WTC11 (cell line): ENCODE measurements at regions not wholly inside any gene's neighbourhood (a gene's known extent, or its start where the extent isn't known, plus 50 kb on each side); places are given as distances from the start of the nearest gene placed in this dataset.

Experiments used
- CREM ChIP-seq: sonication (generic); formaldehyde crosslinking; IDR thresholded peaks from 2 replicates; pipeline ENCODE4 v1.8.1; 2022; ENCODE audit warnings: mild to moderate bottlenecking, missing genetic modification reagents, moderate library complexity
- ELF4 ChIP-seq: sonication (generic); formaldehyde crosslinking; IDR thresholded peaks from 2 replicates; pipeline ENCODE4 v1.8.1; 2022; ENCODE audit warnings: low read depth, mild to moderate bottlenecking, moderate library complexity, missing genetic modification reagents
- JUN ChIP-seq: sonication (generic); formaldehyde crosslinking; IDR thresholded peaks from 2 replicates; pipeline ENCODE4 v1.8.0; 2023; ENCODE audit warnings: mild to moderate bottlenecking, missing genetic modification reagents
- NR2C2 ChIP-seq: sonication (generic); formaldehyde crosslinking; IDR thresholded peaks from 2 replicates; pipeline ENCODE4 v1.8.0; 2022; ENCODE audit warnings: mild to moderate bottlenecking, missing genetic modification reagents
- ZNF138 ChIP-seq: sonication (generic); formaldehyde crosslinking; conservative IDR thresholded peaks from 2 replicates; pipeline ENCODE4 v1.8.1; 2022; ENCODE audit warnings: mild to moderate bottlenecking, moderate library complexity, missing genetic modification reagents
- TF ChIP-seq, protein P1 (sequence below): sonication (generic); formaldehyde crosslinking; IDR thresholded peaks from 2 replicates; pipeline ENCODE4 v1.8.1; 2022; ENCODE audit warnings: low read depth, mild to moderate bottlenecking, moderate library complexity, missing genetic modification reagents, borderline replicate concordance
- TF ChIP-seq, protein P2 (sequence below): sonication (generic); formaldehyde crosslinking; IDR thresholded peaks from 2 replicates; pipeline ENCODE4 v1.8.0; 2023; ENCODE audit warnings: missing genetic modification reagents
- TF ChIP-seq, protein P3 (sequence below): sonication (generic); formaldehyde crosslinking; conservative IDR thresholded peaks from 2 replicates; pipeline ENCODE4 v1.8.1; 2022; ENCODE audit warnings: mild to moderate bottlenecking, missing genetic modification reagents
- TF ChIP-seq, protein P4 (sequence below): sonication (generic); formaldehyde crosslinking; IDR thresholded peaks from 2 replicates; pipeline ENCODE4 v1.8.1; 2022; ENCODE audit warnings: mild to moderate bottlenecking, moderate library complexity, missing genetic modification reagents
- TF ChIP-seq, protein P5 (sequence below): fragments of 200-600 bp; IDR thresholded peaks from 2 replicates; pipeline ENCODE4 v1.8.0; 2022; ENCODE audit warnings: antibody characterized with exemption
- TF ChIP-seq, protein P6 (sequence below): sonication (generic); formaldehyde crosslinking; IDR thresholded peaks from 2 replicates; pipeline ENCODE4 v1.8.1; 2023; ENCODE audit warnings: mild to moderate bottlenecking, missing genetic modification reagents, moderate library complexity

DNA sequence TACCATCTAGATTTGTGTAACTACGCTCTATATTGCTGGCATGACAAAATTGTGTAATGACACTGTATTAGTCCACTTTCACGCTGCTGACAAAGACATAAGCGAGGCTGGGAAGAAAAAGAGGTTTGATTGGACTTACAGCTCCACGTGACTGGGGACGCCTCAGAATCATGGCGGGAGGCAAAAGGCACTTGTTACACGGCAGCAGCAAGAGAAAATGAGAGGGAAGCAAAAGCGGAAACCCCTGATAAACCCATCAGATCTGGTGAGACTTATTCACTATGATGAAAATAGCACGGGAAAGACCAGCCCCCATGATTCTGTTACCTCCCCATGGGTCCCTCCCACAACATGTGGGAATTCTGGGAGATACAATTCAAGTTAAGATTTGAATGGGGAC lies 905.7 kb downstream of the DIPK2A start:
- TF ChIP-seq, protein P1, sequence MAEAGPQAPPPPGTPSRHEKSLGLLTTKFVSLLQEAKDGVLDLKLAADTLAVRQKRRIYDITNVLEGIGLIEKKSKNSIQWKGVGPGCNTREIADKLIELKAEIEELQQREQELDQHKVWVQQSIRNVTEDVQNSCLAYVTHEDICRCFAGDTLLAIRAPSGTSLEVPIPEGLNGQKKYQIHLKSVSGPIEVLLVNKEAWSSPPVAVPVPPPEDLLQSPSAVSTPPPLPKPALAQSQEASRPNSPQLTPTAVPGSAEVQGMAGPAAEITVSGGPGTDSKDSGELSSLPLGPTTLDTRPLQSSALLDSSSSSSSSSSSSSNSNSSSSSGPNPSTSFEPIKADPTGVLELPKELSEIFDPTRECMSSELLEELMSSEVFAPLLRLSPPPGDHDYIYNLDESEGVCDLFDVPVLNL (CRISPR knock-in tag): no peak
- TF ChIP-seq, protein P2, sequence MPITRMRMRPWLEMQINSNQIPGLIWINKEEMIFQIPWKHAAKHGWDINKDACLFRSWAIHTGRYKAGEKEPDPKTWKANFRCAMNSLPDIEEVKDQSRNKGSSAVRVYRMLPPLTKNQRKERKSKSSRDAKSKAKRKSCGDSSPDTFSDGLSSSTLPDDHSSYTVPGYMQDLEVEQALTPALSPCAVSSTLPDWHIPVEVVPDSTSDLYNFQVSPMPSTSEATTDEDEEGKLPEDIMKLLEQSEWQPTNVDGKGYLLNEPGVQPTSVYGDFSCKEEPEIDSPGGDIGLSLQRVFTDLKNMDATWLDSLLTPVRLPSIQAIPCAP (CRISPR knock-in tag): no peak
- TF ChIP-seq ZNF138 (CRISPR knock-in tag) (no peak), NR2C2 (CRISPR knock-in tag) (no peak), ELF4 (CRISPR knock-in tag) (no peak), CREM (CRISPR knock-in tag) (no peak), JUN (CRISPR knock-in tag) (no peak)
- TF ChIP-seq, protein P3, sequence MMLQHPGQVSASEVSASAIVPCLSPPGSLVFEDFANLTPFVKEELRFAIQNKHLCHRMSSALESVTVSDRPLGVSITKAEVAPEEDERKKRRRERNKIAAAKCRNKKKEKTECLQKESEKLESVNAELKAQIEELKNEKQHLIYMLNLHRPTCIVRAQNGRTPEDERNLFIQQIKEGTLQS (CRISPR knock-in tag): no peak
- TF ChIP-seq, protein P4, sequence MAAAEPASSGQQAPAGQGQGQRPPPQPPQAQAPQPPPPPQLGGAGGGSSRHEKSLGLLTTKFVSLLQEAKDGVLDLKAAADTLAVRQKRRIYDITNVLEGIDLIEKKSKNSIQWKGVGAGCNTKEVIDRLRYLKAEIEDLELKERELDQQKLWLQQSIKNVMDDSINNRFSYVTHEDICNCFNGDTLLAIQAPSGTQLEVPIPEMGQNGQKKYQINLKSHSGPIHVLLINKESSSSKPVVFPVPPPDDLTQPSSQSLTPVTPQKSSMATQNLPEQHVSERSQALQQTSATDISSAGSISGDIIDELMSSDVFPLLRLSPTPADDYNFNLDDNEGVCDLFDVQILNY (CRISPR knock-in tag): no peak
- TF ChIP-seq, protein P5, sequence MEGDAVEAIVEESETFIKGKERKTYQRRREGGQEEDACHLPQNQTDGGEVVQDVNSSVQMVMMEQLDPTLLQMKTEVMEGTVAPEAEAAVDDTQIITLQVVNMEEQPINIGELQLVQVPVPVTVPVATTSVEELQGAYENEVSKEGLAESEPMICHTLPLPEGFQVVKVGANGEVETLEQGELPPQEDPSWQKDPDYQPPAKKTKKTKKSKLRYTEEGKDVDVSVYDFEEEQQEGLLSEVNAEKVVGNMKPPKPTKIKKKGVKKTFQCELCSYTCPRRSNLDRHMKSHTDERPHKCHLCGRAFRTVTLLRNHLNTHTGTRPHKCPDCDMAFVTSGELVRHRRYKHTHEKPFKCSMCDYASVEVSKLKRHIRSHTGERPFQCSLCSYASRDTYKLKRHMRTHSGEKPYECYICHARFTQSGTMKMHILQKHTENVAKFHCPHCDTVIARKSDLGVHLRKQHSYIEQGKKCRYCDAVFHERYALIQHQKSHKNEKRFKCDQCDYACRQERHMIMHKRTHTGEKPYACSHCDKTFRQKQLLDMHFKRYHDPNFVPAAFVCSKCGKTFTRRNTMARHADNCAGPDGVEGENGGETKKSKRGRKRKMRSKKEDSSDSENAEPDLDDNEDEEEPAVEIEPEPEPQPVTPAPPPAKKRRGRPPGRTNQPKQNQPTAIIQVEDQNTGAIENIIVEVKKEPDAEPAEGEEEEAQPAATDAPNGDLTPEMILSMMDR: no peak
- TF ChIP-seq, protein P6, sequence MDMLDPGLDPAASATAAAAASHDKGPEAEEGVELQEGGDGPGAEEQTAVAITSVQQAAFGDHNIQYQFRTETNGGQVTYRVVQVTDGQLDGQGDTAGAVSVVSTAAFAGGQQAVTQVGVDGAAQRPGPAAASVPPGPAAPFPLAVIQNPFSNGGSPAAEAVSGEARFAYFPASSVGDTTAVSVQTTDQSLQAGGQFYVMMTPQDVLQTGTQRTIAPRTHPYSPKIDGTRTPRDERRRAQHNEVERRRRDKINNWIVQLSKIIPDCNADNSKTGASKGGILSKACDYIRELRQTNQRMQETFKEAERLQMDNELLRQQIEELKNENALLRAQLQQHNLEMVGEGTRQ (CRISPR knock-in tag): no peak
